ENCODE measurements at regions not wholly inside any gene's neighbourhood (a gene's known extent, or its start where the extent isn't known, plus 50 kb on each side); places are given as distances from the start of the nearest gene placed in this dataset.

GRCh38 chr2:9096761-9097160 lies 93.3 kb upstream of the MBOAT2 start:
- Histone ChIP-seq H3K27ac (ENCODE audit: low read depth, low read length, poor library complexity, severe bottlenecking) (no peak overlapping the region), H3K4me3 (ENCODE audit: low read depth, low read length, poor library complexity, severe bottlenecking) (no peak overlapping the region), H3K27me3 (replicated peaks; ENCODE audit: insufficient read depth, low read depth, low read length, poor library complexity) (no peaks in the 10 kb centered on the region), H3K9me3 (ENCODE audit: low read depth, low read length, poor library complexity, severe bottlenecking) (no peaks in the 10 kb centered on the region), H3K36me3 (ENCODE audit: insufficient read depth, low read length, poor library complexity, severe bottlenecking) (no peaks in the 10 kb centered on the region), H3K4me1 (ENCODE audit: insufficient read depth, low read length, poor library complexity, severe bottlenecking) (no peaks in the 10 kb centered on the region)
- DNase-seq (ENCODE audit: low spot score): no peak
- intact Hi-C loops (cut with micrococcal nuclease; ENCODE audit: unreplicated experiment): no loop called here
- POLR2A ChIA-PET (ENCODE audit: low non-redundant PET): no interaction called here
- CTCF ChIA-PET: no interaction called here
- BruUV-seq (replicated peaks): no TSS peak
- no peak for TF ChIP-seq CTCF (conservative IDR thresholded peaks at IDR 0.05; ENCODE audit: low read depth, low read length)
- TF ChIP-seq EZH2 (IDR thresholded peaks at IDR 0.05; ENCODE audit: borderline replicate concordance, low read depth, low read length, poor library complexity, severe bottlenecking): no peak

DNA sequence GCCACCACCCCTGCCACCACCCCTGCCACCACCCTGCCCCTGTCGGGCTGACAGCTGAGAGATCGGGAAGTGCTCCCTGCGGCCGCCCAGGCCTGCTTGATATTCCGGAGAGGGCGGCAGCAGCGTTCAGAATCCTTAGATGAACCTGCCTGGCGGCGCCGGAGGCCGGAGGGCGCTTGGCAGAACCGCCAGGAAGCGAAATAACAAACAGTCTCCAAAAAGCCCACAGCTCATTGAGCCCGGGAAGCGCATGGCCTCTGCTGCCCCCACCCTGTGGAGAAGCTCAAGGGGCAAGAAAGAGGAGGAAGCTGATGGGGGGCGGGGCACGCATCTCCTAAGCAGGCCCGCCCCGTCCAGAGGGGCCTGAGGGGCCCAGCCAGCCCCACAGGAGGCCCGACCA lies 92.2 kb upstream of the MBOAT2 start:
- POLR2A ChIA-PET (ENCODE audit: low non-redundant PET): no interaction called here
- CTCF ChIA-PET: no interaction called here
- no TSS peak for BruUV-seq (replicated peaks)
- Histone ChIP-seq H3K4me1 (ENCODE audit: insufficient read depth, low read length, poor library complexity, severe bottlenecking) (no peaks in the 10 kb centered on the region), H3K9me3 (ENCODE audit: low read depth, low read length, poor library complexity, severe bottlenecking) (no peaks in the 10 kb centered on the region), H3K27ac (ENCODE audit: low read depth, low read length, poor library complexity, severe bottlenecking) (no peak overlapping the region), H3K4me3 (ENCODE audit: low read depth, low read length, poor library complexity, severe bottlenecking) (no peak overlapping the region), H3K36me3 (ENCODE audit: insufficient read depth, low read length, poor library complexity, severe bottlenecking) (no peaks in the 10 kb centered on the region), H3K27me3 (replicated peaks; ENCODE audit: insufficient read depth, low read depth, low read length, poor library complexity) (no peaks in the 10 kb centered on the region)
- TF ChIP-seq CTCF (conservative IDR thresholded peaks at IDR 0.05; ENCODE audit: low read depth, low read length) (no peak), EZH2 (IDR thresholded peaks at IDR 0.05; ENCODE audit: borderline replicate concordance, low read depth, low read length, poor library complexity, severe bottlenecking) (no peak)
- DNase-seq (ENCODE audit: low spot score): no peak
- intact Hi-C loops (cut with micrococcal nuclease; ENCODE audit: unreplicated experiment): no loop called here

DNA sequence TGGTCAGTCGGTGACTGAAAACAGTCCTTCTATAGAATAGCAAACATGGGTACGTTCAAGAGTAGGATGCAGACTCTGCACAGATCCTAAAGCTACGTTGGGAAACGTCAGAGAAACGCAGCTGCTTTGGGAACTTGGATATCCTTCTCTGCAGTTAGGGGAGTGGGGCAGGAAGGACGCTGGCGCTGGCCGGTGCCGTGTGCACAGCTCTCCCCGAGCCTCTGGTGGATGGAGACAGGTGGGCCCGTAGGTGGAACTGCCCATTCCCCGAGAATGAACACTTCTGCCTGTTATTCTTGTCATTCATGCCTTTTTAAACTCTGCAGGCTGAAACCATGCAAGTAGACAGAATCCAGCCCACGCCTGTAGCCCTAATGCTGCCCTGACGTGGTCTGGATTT lies 91.7 kb upstream of the MBOAT2 start:
- ChIA-PET CTCF (no interaction called here), POLR2A (ENCODE audit: low non-redundant PET) (no interaction called here)
- intact Hi-C loops (cut with micrococcal nuclease; ENCODE audit: unreplicated experiment): no loop called here
- TF ChIP-seq EZH2 (IDR thresholded peaks at IDR 0.05; ENCODE audit: borderline replicate concordance, low read depth, low read length, poor library complexity, severe bottlenecking) (no peak), CTCF (conservative IDR thresholded peaks at IDR 0.05; ENCODE audit: low read depth, low read length) (no peak)
- Histone ChIP-seq H3K4me3 (ENCODE audit: low read depth, low read length, poor library complexity, severe bottlenecking) (no peak overlapping the region), H3K9me3 (ENCODE audit: low read depth, low read length, poor library complexity, severe bottlenecking) (no peaks in the 10 kb centered on the region), H3K36me3 (ENCODE audit: insufficient read depth, low read length, poor library complexity, severe bottlenecking) (no peaks in the 10 kb centered on the region), H3K27ac (ENCODE audit: low read depth, low read length, poor library complexity, severe bottlenecking) (no peak overlapping the region), H3K27me3 (replicated peaks; ENCODE audit: insufficient read depth, low read depth, low read length, poor library complexity) (no peaks in the 10 kb centered on the region), H3K4me1 (ENCODE audit: insufficient read depth, low read length, poor library complexity, severe bottlenecking) (no peaks in the 10 kb centered on the region)
- no peak for DNase-seq (ENCODE audit: low spot score)
- no TSS peak for BruUV-seq (replicated peaks)
